H9 (cell line): ENCODE measurements at regions not wholly inside any gene's neighbourhood (a gene's known extent, or its start where the extent isn't known, plus 50 kb on each side); places are given as distances from the start of the nearest gene placed in this dataset.

Source experiments
- DNase-seq: peaks from one replicate; pipeline ENCODE4 v3.0.0-alpha.2; 2017
- H2AFZ ChIP-seq: one replicate; pipeline ENCODE4 v1.6.1; 2013; ENCODE audit warnings: mild to moderate bottlenecking, low read length, control low read depth, moderate library complexity
- H2AK5ac ChIP-seq: 2 replicates; pipeline ENCODE4 v1.6.1; 2013; ENCODE audit warnings: low read length, control low read depth, mixed read lengths; ENCODE audit not compliant: insufficient read length
- H2BK120ac ChIP-seq: one replicate; pipeline ENCODE4 v1.6.1; 2013; ENCODE audit warnings: low read depth, mild to moderate bottlenecking, low read length, control low read depth, inconsistent platforms; ENCODE audit not compliant: poor library complexity, severe bottlenecking
- H2BK12ac ChIP-seq: 2 replicates; pipeline ENCODE4 v1.6.1; 2013; ENCODE audit warnings: low read length, control low read depth, mixed read lengths, low read depth; ENCODE audit not compliant: insufficient read length
- H2BK15ac ChIP-seq: 2 replicates; pipeline ENCODE4 v1.6.1; 2013; ENCODE audit warnings: low read depth, low read length, control low read depth
- H2BK20ac ChIP-seq: one replicate; pipeline ENCODE4 v1.6.1; 2013; ENCODE audit warnings: low read depth, mild to moderate bottlenecking, low read length, control low read depth, inconsistent platforms; ENCODE audit not compliant: poor library complexity, severe bottlenecking
- H2BK5ac ChIP-seq: 2 replicates; pipeline ENCODE4 v1.6.1; 2013; ENCODE audit warnings: low read length, control low read depth, mixed read lengths; ENCODE audit not compliant: insufficient read length
- H3K14ac ChIP-seq: 2 replicates; pipeline ENCODE4 v1.6.1; 2013; ENCODE audit warnings: low read length, control low read depth; ENCODE audit not compliant: insufficient read depth
- H3K18ac ChIP-seq: 2 replicates; pipeline ENCODE4 v1.6.1; 2013; ENCODE audit warnings: low read depth, mild to moderate bottlenecking, mixed read lengths, low read length, control low read depth; ENCODE audit not compliant: insufficient read length
- H3K23ac ChIP-seq: 2 replicates; pipeline ENCODE4 v1.6.1; 2013; ENCODE audit warnings: low read length, control low read depth, mixed read lengths, low read depth; ENCODE audit not compliant: insufficient read length
- H3K23me2 ChIP-seq: 2 replicates; pipeline ENCODE4 v1.6.1; 2013; ENCODE audit warnings: low read depth, mild to moderate bottlenecking, mixed read lengths, low read length, control low read depth; ENCODE audit not compliant: insufficient read length, poor library complexity, severe bottlenecking
- H3K27ac ChIP-seq: 2 replicates; pipeline ENCODE4 v1.5.1; 2013; ENCODE audit warnings: low read length, control low read depth, mixed read lengths, low read depth; ENCODE audit not compliant: insufficient read length
- H3K27me3 ChIP-seq: 2 replicates; pipeline ENCODE4 v1.6.1; 2013; ENCODE audit warnings: low read length, control low read depth, inconsistent platforms; ENCODE audit not compliant: insufficient read depth
- H3K4ac ChIP-seq: 2 replicates; pipeline ENCODE4 v1.6.1; 2013; ENCODE audit warnings: low read depth, mild to moderate bottlenecking, control low read depth, inconsistent platforms, low read length, moderate library complexity
- H3K4me1 ChIP-seq: 2 replicates; pipeline ENCODE4 v1.6.1; 2013; ENCODE audit warnings: low read length, control low read depth, inconsistent platforms; ENCODE audit not compliant: insufficient read depth
- H3K4me2 ChIP-seq: 2 replicates; pipeline ENCODE4 v1.6.1; 2013; ENCODE audit warnings: low read length, control low read depth, mixed read lengths; ENCODE audit not compliant: insufficient read length, insufficient read depth
- H3K56ac ChIP-seq: 2 replicates; pipeline ENCODE4 v1.6.1; 2013; ENCODE audit warnings: low read depth, mild to moderate bottlenecking, mixed read lengths, low read length, control low read depth; ENCODE audit not compliant: insufficient read length
- H3K79me1 ChIP-seq: 2 replicates; pipeline ENCODE4 v1.6.1; 2013; ENCODE audit warnings: low read depth, mild to moderate bottlenecking, moderate library complexity, low read length, control low read depth, inconsistent platforms; ENCODE audit not compliant: insufficient read depth, poor library complexity, severe bottlenecking
- H3K79me2 ChIP-seq: 2 replicates; pipeline ENCODE4 v1.6.1; 2013; ENCODE audit warnings: low read length, control low read depth, inconsistent platforms; ENCODE audit not compliant: insufficient read depth
- H3K9ac ChIP-seq: 2 replicates; pipeline ENCODE4 v1.6.1; 2013; ENCODE audit warnings: low read length, control low read depth, mixed read lengths; ENCODE audit not compliant: insufficient read length; ENCODE audit errors: extremely low read depth
- H3K9me3 ChIP-seq: one replicate; pipeline ENCODE4 v1.6.1; 2013; ENCODE audit warnings: low read depth, low read length, inconsistent platforms; ENCODE audit not compliant: control insufficient read depth
- H3T11ph ChIP-seq: one replicate; pipeline ENCODE4 v1.6.1; 2013; ENCODE audit warnings: mild to moderate bottlenecking, low read length, control low read depth, inconsistent platforms
- H4K20me1 ChIP-seq: one replicate; pipeline ENCODE4 v1.6.1; 2013; ENCODE audit not compliant: control insufficient read depth, insufficient read length, insufficient read depth
- H4K5ac ChIP-seq: 2 replicates; pipeline ENCODE4 v1.6.1; 2013; ENCODE audit warnings: low read depth, mild to moderate bottlenecking, mixed read lengths, low read length, control low read depth; ENCODE audit not compliant: insufficient read length
- H4K8ac ChIP-seq: replicated peaks from 2 replicates; pipeline ENCODE4 v1.6.1; 2013; ENCODE audit warnings: low read length, control low read depth, mixed read lengths, low read depth; ENCODE audit not compliant: insufficient read length
- H4K91ac ChIP-seq: 2 replicates; pipeline ENCODE4 v1.6.1; 2013; ENCODE audit warnings: low read depth, mild to moderate bottlenecking, moderate library complexity, mixed read lengths, low read length, control low read depth; ENCODE audit not compliant: insufficient read length
- H3K27ac Mint-ChIP-seq, 3 experiments: 2 replicates in 2 of 3; 3 replicates in 1 of 3; pipeline ENCODE4 v1.8.0; 2020 to 2021; ENCODE audit warnings: mixed read lengths in 3 of 3, mild to moderate bottlenecking in 1 of 3, moderate library complexity in 1 of 3
- H3K27me3 Mint-ChIP-seq: 2 replicates; pipeline ENCODE4 v1.8.0; 2021; ENCODE audit warnings: low read depth, mild to moderate bottlenecking, moderate library complexity, mixed read lengths
- H3K36me3 Mint-ChIP-seq, 3 experiments: 2 replicates in 2 of 3; 3 replicates in 1 of 3; pipeline ENCODE4 v1.8.0; 2020 to 2021; ENCODE audit warnings: low read depth in 3 of 3, mixed read lengths in 3 of 3; ENCODE audit not compliant: insufficient read depth in 1 of 3
- H3K4me1 Mint-ChIP-seq, 2 experiments: 2 replicates each; pipeline ENCODE4 v1.8.0; 2020; ENCODE audit warnings: mixed read lengths in 2 of 2
- H3K4me3 Mint-ChIP-seq, 2 experiments: 2 replicates in 1 of 2; 3 replicates in 1 of 2; pipeline ENCODE4 v1.8.0; 2020 to 2021; ENCODE audit warnings: mild to moderate bottlenecking in 2 of 2, mixed read lengths in 2 of 2, moderate library complexity in 1 of 2
- H3K9me3 Mint-ChIP-seq, 2 experiments: 2 replicates in 1 of 2; 3 replicates in 1 of 2; pipeline ENCODE4 v1.8.0; 2020; ENCODE audit warnings: mild to moderate bottlenecking in 2 of 2, mixed read lengths in 2 of 2, moderate library complexity in 1 of 2
- CTCF ChIP-seq: fragments of 200-600 bp; sonication (generic); conservative IDR thresholded peaks from 3 replicates; pipeline ENCODE4 v1.8.0; 2021; ENCODE audit warnings: antibody characterized with exemption, mild to moderate bottlenecking
- WGBS: extraction: QIAGEN DNeasy Blood & Tissue Kit; methylation state at CpG from one replicate; pipeline ENCODE4 v1.1.7; 2013; ENCODE audit warnings: missing lambda C conversion rate, low lambda C conversion rate, mixed read lengths; ENCODE audit not compliant: insufficient read length; ENCODE audit errors: extremely low coverage; 5-methylcytosine and 5-hydroxymethylcytosine counted together

- Mint-ChIP-seq H3K4me3 (no peak overlapping the region), H3K27ac (no peak overlapping the region), H3K4me1 (no peaks in the 10 kb centered on the region), H3K9me3 (no peaks in the 10 kb centered on the region), H3K36me3 (no peaks in the 10 kb centered on the region), H3K27me3 (no peaks in the 10 kb centered on the region)
- H4K5ac ChIP-seq: no peak overlapping the region
- no peaks in the 10 kb centered on the region for H3K79me2 ChIP-seq
- H3K4me1 ChIP-seq: no peaks in the 10 kb centered on the region
- no peak overlapping the region for H2BK12ac ChIP-seq
- no peaks in the 10 kb centered on the region for H3K79me1 ChIP-seq
- H3K23ac ChIP-seq: no peak overlapping the region
- H3K4ac ChIP-seq: no peak overlapping the region
- H3T11ph ChIP-seq: no peak overlapping the region
- H3K27ac ChIP-seq: no peak overlapping the region
- H3K27me3 ChIP-seq: no peaks in the 10 kb centered on the region
- no peak overlapping the region for H2BK5ac ChIP-seq
- no peak overlapping the region for H2BK20ac ChIP-seq
- no peaks in the 10 kb centered on the region for H3K23me2 ChIP-seq
- H4K8ac ChIP-seq: no peak overlapping the region
- no peak overlapping the region for H3K14ac ChIP-seq
- no CpG with 5 or more reads among the region's 5 CpGs for WGBS
- H2AFZ ChIP-seq: no peak overlapping the region
- H3K9me3 ChIP-seq: no peaks in the 10 kb centered on the region
- no peak for TF ChIP-seq CTCF
- no peaks in the 10 kb centered on the region for H4K20me1 ChIP-seq
- no peak overlapping the region for H2AK5ac ChIP-seq
- H2BK120ac ChIP-seq: no peak overlapping the region
- H3K9ac ChIP-seq: no peak overlapping the region
- H3K18ac ChIP-seq: no peak overlapping the region
- DNase-seq: no peak
- H3K56ac ChIP-seq: no peak overlapping the region
- H4K91ac ChIP-seq: no peak overlapping the region
- H2BK15ac ChIP-seq: no peak overlapping the region
- H3K4me2 ChIP-seq: no peak overlapping the region
Measured at GRCh38 chr2:198400999-198401398, 596.6 kb downstream of the PLCL1 start.
